Smooth muscle cell (in vitro differentiated cells): ENCODE measurements at regions not wholly inside any gene's neighbourhood (a gene's known extent, or its start where the extent isn't known, plus 50 kb on each side); places are given as distances from the start of the nearest gene placed in this dataset.
"Not testable (repeated sequence)": the region's sequence is repeated elsewhere in the genome, so short reads cannot be mapped to it uniquely, and the experiment has no call there.

ENCODE experiments used
- DNase-seq: peaks from one replicate; lab custom pipeline; 2025; ENCODE audit not compliant: unreplicated experiment; lab: John Stamatoyannopoulos, UW
- H2AFZ ChIP-seq: fragments of 200-600 bp; sonication (generic); 2 replicates; pipeline ENCODE4 v1.6.0; 2016; ENCODE audit warnings: antibody characterized with exemption, low read depth, mild to moderate bottlenecking
- H3F3A ChIP-seq: fragments of 200-600 bp; sonication (generic); 2 replicates; pipeline ENCODE4 v1.6.0; 2017; ENCODE audit warnings: antibody characterized with exemption, low read depth
- H3K27ac ChIP-seq: fragments of 200-600 bp; sonication (generic); 2 replicates; pipeline ENCODE4 v1.5.1; 2016; ENCODE audit warnings: low read depth, mild to moderate bottlenecking
- H3K27me3 ChIP-seq: fragments of 200-600 bp; sonication (generic); 2 replicates; pipeline ENCODE4 v1.6.1; 2016; ENCODE audit warnings: low read depth, mild to moderate bottlenecking
- H3K36me3 ChIP-seq: fragments of 200-600 bp; sonication (generic); 2 replicates; pipeline ENCODE4 v1.5.1; 2016; ENCODE audit warnings: low read depth
- H3K4me1 ChIP-seq: fragments of 200-600 bp; sonication (generic); 2 replicates; pipeline ENCODE4 v1.5.1; 2016; ENCODE audit warnings: low read depth
- H3K4me2 ChIP-seq: fragments of 200-600 bp; sonication (generic); 2 replicates; pipeline ENCODE4 v1.6.0; 2016; ENCODE audit warnings: mild to moderate bottlenecking
- H3K4me3 ChIP-seq: fragments of 200-600 bp; sonication (generic); 2 replicates; pipeline ENCODE4 v1.5.1; 2016; ENCODE audit warnings: mild to moderate bottlenecking
- H3K79me2 ChIP-seq: fragments of 200-600 bp; sonication (generic); 2 replicates; pipeline ENCODE4 v1.6.0; 2016; ENCODE audit warnings: low read depth, mild to moderate bottlenecking
- H3K9ac ChIP-seq: fragments of 200-600 bp; sonication (generic); 2 replicates; pipeline ENCODE4 v1.6.0; 2016; ENCODE audit warnings: low read depth
- H3K9me3 ChIP-seq: fragments of 200-600 bp; sonication (generic); replicated peaks from 2 replicates; pipeline ENCODE4 v1.5.1; 2016; ENCODE audit warnings: low read depth
- H4K20me1 ChIP-seq: fragments of 200-600 bp; sonication (generic); 2 replicates; pipeline ENCODE4 v1.6.0; 2016; ENCODE audit warnings: low read depth
- CTCF ChIP-seq: fragments of 200-600 bp; sonication (generic); IDR thresholded peaks from 2 replicates; pipeline ENCODE4 v1.5.1; 2017; ENCODE audit warnings: borderline replicate concordance, mild to moderate bottlenecking, antibody characterized with exemption; ENCODE audit not compliant: insufficient read depth, poor library complexity, severe bottlenecking
- WGBS: methylation state at CpG from one replicate; pipeline ENCODE4 v1.1.7; 2016; ENCODE audit warnings: low lambda C conversion rate; 5-methylcytosine and 5-hydroxymethylcytosine counted together

- H4K20me1 ChIP-seq = no peaks in the 10 kb centered on the region
- H3K79me2 ChIP-seq = no peaks in the 10 kb centered on the region
- TF ChIP-seq CTCF = no peak
- H3K27ac ChIP-seq = no peak overlapping the region
- no peak overlapping the region for H2AFZ ChIP-seq
- no peaks in the 10 kb centered on the region for H3K4me1 ChIP-seq
- H3F3A ChIP-seq = no peaks in the 10 kb centered on the region
- no peaks in the 10 kb centered on the region for H3K9me3 ChIP-seq
- WGBS = 93% methylated on average over 3 of the region's 3 CpGs
- H3K27me3 ChIP-seq = no peaks in the 10 kb centered on the region
- H3K36me3 ChIP-seq = no peaks in the 10 kb centered on the region
- no peak overlapping the region for H3K4me2 ChIP-seq
- no peak overlapping the region for H3K4me3 ChIP-seq
- no peak for DNase-seq
- H3K9ac ChIP-seq = no peak overlapping the region
Observed at GRCh38 chr20:51924509-51924908, 122.2 kb upstream of the SALL4 start.

GRCh38 chr20:51923633-51924032 is 121.3 kb upstream of the SALL4 start:
- no peaks in the 10 kb centered on the region for H3K4me1 ChIP-seq
- no peak for DNase-seq
- no peak for TF ChIP-seq CTCF
- H3K27me3 ChIP-seq = no peaks in the 10 kb centered on the region
- no peaks in the 10 kb centered on the region for H3K79me2 ChIP-seq
- H3K4me3 ChIP-seq = no peak overlapping the region
- H3F3A ChIP-seq = no peaks in the 10 kb centered on the region
- no peaks in the 10 kb centered on the region for H3K36me3 ChIP-seq
- WGBS = 82% methylated on average over 2 of the region's 2 CpGs
- H2AFZ ChIP-seq = no peak overlapping the region
- no peaks in the 10 kb centered on the region for H4K20me1 ChIP-seq
- no peak overlapping the region for H3K9ac ChIP-seq
- no peaks in the 10 kb centered on the region for H3K9me3 ChIP-seq
- H3K4me2 ChIP-seq = no peak overlapping the region
- no peak overlapping the region for H3K27ac ChIP-seq

GRCh38 chr20:51922812-51923211 is 120.5 kb upstream of the SALL4 start:
- H3K4me1 ChIP-seq, H3K27me3 ChIP-seq, H4K20me1 ChIP-seq, DNase-seq, H3F3A ChIP-seq, H3K79me2 ChIP-seq, H3K9me3 ChIP-seq, H3K9ac ChIP-seq, H3K4me3 ChIP-seq, H3K36me3 ChIP-seq, H3K27ac ChIP-seq, H2AFZ ChIP-seq, H3K4me2 ChIP-seq: not testable (repeated sequence)
- whole genome bisulfite sequencing = 98% methylated on average over 12 of the region's 12 CpGs

GRCh38 chr20:51918561-51918960 is 116.2 kb upstream of the SALL4 start:
- Histone ChIP-seq H3K9me3 (no peaks in the 10 kb centered on the region), H3K9ac (no peak overlapping the region), H3K27ac (no peak overlapping the region), H3K36me3 (no peaks in the 10 kb centered on the region), H3F3A (no peaks in the 10 kb centered on the region), H2AFZ (no peak overlapping the region), H4K20me1 (no peaks in the 10 kb centered on the region), H3K4me2 (no peak overlapping the region), H3K79me2 (no peaks in the 10 kb centered on the region), H3K4me1 (no peaks in the 10 kb centered on the region), H3K4me3 (no peak overlapping the region), H3K27me3 (no peaks in the 10 kb centered on the region)
- no peak for TF ChIP-seq CTCF
- no peak for DNase-seq
- 76% methylated on average over 7 of the region's 7 CpGs for WGBS
